Choroid plexus epithelial cell (primary cell): ENCODE measurements at regions not wholly inside any gene's neighbourhood (a gene's known extent, or its start where the extent isn't known, plus 50 kb on each side); places are given as distances from the start of the nearest gene placed in this dataset.

Experiments used
- DNase-seq: peaks from one replicate; pipeline ENCODE4 v3.0.0-alpha.2; 2010; ENCODE audit warnings: low read depth
- H3K4me3 ChIP-seq: 2 replicates; pipeline ENCODE4 v1.5.1; 2011; ENCODE audit warnings: low read depth, mild to moderate bottlenecking, control low read depth, low read length, moderate library complexity
- CTCF ChIP-seq: conservative IDR thresholded peaks from 2 replicates; pipeline ENCODE4 v1.5.1; 2011; ENCODE audit warnings: low read depth, mild to moderate bottlenecking, control low read depth, inconsistent platforms, low read length, moderate library complexity

GRCh38 chr11:104451197-104451893, 287.4 kb upstream of the PDGFD start:
- DNase-seq = no peak
- no peak overlapping the region for H3K4me3 ChIP-seq
- TF ChIP-seq CTCF = no peak

GRCh38 chr11:104443387-104443786, 279.4 kb upstream of the PDGFD start:
- no peak for TF ChIP-seq CTCF
- H3K4me3 ChIP-seq = no peak overlapping the region
- DNase-seq = no peak

- no peak for DNase-seq
- no peak overlapping the region for H3K4me3 ChIP-seq
- TF ChIP-seq CTCF = no peak
These were observed 278.4 kb upstream of the PDGFD start for GRCh38 chr11:104442321-104442720.

- no peak for TF ChIP-seq CTCF
- no peak overlapping the region for H3K4me3 ChIP-seq
- peak; percentile 5 for DNase-seq
These were observed 271.5 kb upstream of the PDGFD start for GRCh38 chr11:104435494-104435893.

GRCh38 chr11:104433751-104434150, 269.8 kb upstream of the PDGFD start:
- no peak for DNase-seq
- TF ChIP-seq CTCF = no peak
- H3K4me3 ChIP-seq = no peak overlapping the region

GRCh38 chr11:104432981-104433380, 269.0 kb upstream of the PDGFD start:
- DNase-seq = no peak
- TF ChIP-seq CTCF = no peak
- no peak overlapping the region for H3K4me3 ChIP-seq

- TF ChIP-seq CTCF = no peak
- no peak for DNase-seq
- no peak overlapping the region for H3K4me3 ChIP-seq
These were observed 268.6 kb upstream of the PDGFD start for GRCh38 chr11:104432526-104432925.
